HG03342 (cell line): ENCODE measurements at regions not wholly inside any gene's neighbourhood (a gene's known extent, or its start where the extent isn't known, plus 50 kb on each side); places are given as distances from the start of the nearest gene placed in this dataset.
"Not testable (repeated sequence)": the region's sequence is repeated elsewhere in the genome, so short reads cannot be mapped to it uniquely, and the experiment has no call there.

Experiments used
- ATAC-seq: cut with Tn5 transposase; IDR thresholded peaks from one replicate; pipeline ENCODE4 v1.9.1; 2021; ENCODE audit warnings: mild to moderate bottlenecking, moderate library complexity; ENCODE audit not compliant: unreplicated experiment

- no peak for ATAC-seq
These were observed 95.8 kb upstream of the ABCB5 start for GRCh38 chr7:20519645-20520044.

- ATAC-seq: no peak
These were observed 94.9 kb upstream of the ABCB5 start for GRCh38 chr7:20520530-20520929.

GRCh38 chr7:20521243-20521642 is 94.2 kb upstream of the ABCB5 start:
- no peak for ATAC-seq

GRCh38 chr7:20529260-20529659 is 86.2 kb upstream of the ABCB5 start:
- ATAC-seq: no peak

GRCh38 chr7:20532890-20533289 is 82.6 kb upstream of the ABCB5 start:
- no peak for ATAC-seq

GRCh38 chr7:20534543-20534942 is 80.9 kb upstream of the ABCB5 start:
- no peak for ATAC-seq

- no peak for ATAC-seq
These were observed 79.9 kb upstream of the ABCB5 start for GRCh38 chr7:20535541-20535940.

GRCh38 chr7:20539201-20539600 is 76.3 kb upstream of the ABCB5 start:
- no peak for ATAC-seq

GRCh38 chr7:20541608-20542349 is 73.7 kb upstream of the ABCB5 start:
- no peak for ATAC-seq

GRCh38 chr7:20542594-20542993 is 72.9 kb upstream of the ABCB5 start:
- no peak for ATAC-seq

- no peak for ATAC-seq
These were observed 72.0 kb upstream of the ABCB5 start for GRCh38 chr7:20543500-20543899.

GRCh38 chr7:20545016-20545415 is 70.5 kb upstream of the ABCB5 start:
- ATAC-seq: no peak

- ATAC-seq: not testable (repeated sequence)
These were observed 68.5 kb upstream of the ABCB5 start for GRCh38 chr7:20546958-20547357.

- ATAC-seq: no peak
These were observed 61.4 kb upstream of the ABCB5 start for GRCh38 chr7:20554072-20554471.

- no peak for ATAC-seq
These were observed 59.4 kb upstream of the ABCB5 start for GRCh38 chr7:20556091-20556490.

- no peak for ATAC-seq
These were observed 58.4 kb upstream of the ABCB5 start for GRCh38 chr7:20557116-20557515.

- no peak for ATAC-seq
These were observed 56.3 kb upstream of the ABCB5 start for GRCh38 chr7:20558963-20559716.

- ATAC-seq: no peak
These were observed 55.6 kb upstream of the ABCB5 start for GRCh38 chr7:20559883-20560282.

GRCh38 chr7:20560325-20561180 is 54.9 kb upstream of the ABCB5 start:
- ATAC-seq: no peak

GRCh38 chr7:20561466-20561865 is 54.0 kb upstream of the ABCB5 start:
- no peak for ATAC-seq

- no peak for ATAC-seq
These were observed 53.6 kb upstream of the ABCB5 start for GRCh38 chr7:20561908-20562307.
